ENCODE measurements at regions not wholly inside any gene's neighbourhood (a gene's known extent, or its start where the extent isn't known, plus 50 kb on each side); places are given as distances from the start of the nearest gene placed in this dataset.

DNA sequence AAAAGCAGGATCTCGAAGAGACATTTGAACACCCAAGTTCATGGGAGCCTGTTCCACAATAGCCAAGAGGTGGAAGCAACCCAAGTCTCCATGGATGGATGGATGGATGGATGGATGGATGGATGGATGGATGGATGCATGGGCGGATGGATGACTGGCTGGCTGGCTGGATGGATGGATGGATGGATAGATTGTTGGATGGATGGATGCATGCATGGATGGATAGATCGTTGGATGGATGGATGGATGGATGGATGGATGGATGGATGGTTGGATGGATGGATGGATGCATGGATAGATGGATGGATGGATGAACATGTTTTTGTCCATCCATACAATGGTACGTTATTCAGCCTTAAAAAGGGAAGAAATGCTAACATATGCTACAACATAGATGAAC, 603.4 kb downstream of the BRD1 start:
- TF ChIP-seq, protein P1, sequence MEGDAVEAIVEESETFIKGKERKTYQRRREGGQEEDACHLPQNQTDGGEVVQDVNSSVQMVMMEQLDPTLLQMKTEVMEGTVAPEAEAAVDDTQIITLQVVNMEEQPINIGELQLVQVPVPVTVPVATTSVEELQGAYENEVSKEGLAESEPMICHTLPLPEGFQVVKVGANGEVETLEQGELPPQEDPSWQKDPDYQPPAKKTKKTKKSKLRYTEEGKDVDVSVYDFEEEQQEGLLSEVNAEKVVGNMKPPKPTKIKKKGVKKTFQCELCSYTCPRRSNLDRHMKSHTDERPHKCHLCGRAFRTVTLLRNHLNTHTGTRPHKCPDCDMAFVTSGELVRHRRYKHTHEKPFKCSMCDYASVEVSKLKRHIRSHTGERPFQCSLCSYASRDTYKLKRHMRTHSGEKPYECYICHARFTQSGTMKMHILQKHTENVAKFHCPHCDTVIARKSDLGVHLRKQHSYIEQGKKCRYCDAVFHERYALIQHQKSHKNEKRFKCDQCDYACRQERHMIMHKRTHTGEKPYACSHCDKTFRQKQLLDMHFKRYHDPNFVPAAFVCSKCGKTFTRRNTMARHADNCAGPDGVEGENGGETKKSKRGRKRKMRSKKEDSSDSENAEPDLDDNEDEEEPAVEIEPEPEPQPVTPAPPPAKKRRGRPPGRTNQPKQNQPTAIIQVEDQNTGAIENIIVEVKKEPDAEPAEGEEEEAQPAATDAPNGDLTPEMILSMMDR (IDR thresholded peaks at IDR 0.05), result no peak
- no peak for TF ChIP-seq SIN3A (IDR thresholded peaks at IDR 0.05; ENCODE audit: borderline replicate concordance, insufficient read depth, low read depth, low read length)
- TF ChIP-seq, protein P2, sequence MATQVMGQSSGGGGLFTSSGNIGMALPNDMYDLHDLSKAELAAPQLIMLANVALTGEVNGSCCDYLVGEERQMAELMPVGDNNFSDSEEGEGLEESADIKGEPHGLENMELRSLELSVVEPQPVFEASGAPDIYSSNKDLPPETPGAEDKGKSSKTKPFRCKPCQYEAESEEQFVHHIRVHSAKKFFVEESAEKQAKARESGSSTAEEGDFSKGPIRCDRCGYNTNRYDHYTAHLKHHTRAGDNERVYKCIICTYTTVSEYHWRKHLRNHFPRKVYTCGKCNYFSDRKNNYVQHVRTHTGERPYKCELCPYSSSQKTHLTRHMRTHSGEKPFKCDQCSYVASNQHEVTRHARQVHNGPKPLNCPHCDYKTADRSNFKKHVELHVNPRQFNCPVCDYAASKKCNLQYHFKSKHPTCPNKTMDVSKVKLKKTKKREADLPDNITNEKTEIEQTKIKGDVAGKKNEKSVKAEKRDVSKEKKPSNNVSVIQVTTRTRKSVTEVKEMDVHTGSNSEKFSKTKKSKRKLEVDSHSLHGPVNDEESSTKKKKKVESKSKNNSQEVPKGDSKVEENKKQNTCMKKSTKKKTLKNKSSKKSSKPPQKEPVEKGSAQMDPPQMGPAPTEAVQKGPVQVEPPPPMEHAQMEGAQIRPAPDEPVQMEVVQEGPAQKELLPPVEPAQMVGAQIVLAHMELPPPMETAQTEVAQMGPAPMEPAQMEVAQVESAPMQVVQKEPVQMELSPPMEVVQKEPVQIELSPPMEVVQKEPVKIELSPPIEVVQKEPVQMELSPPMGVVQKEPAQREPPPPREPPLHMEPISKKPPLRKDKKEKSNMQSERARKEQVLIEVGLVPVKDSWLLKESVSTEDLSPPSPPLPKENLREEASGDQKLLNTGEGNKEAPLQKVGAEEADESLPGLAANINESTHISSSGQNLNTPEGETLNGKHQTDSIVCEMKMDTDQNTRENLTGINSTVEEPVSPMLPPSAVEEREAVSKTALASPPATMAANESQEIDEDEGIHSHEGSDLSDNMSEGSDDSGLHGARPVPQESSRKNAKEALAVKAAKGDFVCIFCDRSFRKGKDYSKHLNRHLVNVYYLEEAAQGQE (IDR thresholded peaks at IDR 0.05; ENCODE audit: insufficient read depth in 1 of 2, low read depth in 2 of 2, low read length in 1 of 2), result no peak

Data from Panc1 (cell line).